IPS DF 6.9 (cell line): ENCODE measurements at regions not wholly inside any gene's neighbourhood (a gene's known extent, or its start where the extent isn't known, plus 50 kb on each side); places are given as distances from the start of the nearest gene placed in this dataset.
"Not testable (repeated sequence)": the region's sequence is repeated elsewhere in the genome, so short reads cannot be mapped to it uniquely, and the experiment has no call there.

Source experiments
- DNase-seq: peaks from one replicate; pipeline ENCODE4 v3.0.0-alpha.2; 2013; ENCODE audit warnings: low read depth, low spot score
- H3K27ac ChIP-seq: one replicate; pipeline ENCODE4 v1.5.1; 2013; ENCODE audit warnings: low read length, control low read depth
- H3K27me3 ChIP-seq: 2 replicates; pipeline ENCODE4 v1.6.1; 2013; ENCODE audit warnings: mild to moderate bottlenecking, low read length; ENCODE audit not compliant: control insufficient read depth, insufficient read depth
- H3K36me3 ChIP-seq: 2 replicates; pipeline ENCODE4 v1.6.1; 2013; ENCODE audit warnings: low read length; ENCODE audit not compliant: control insufficient read depth, insufficient read depth
- H3K4me1 ChIP-seq: 2 replicates; pipeline ENCODE4 v1.6.1; 2013; ENCODE audit warnings: low read length; ENCODE audit not compliant: control insufficient read depth, insufficient read depth
- H3K4me3 ChIP-seq: 2 replicates; pipeline ENCODE4 v1.5.1; 2013; ENCODE audit warnings: mild to moderate bottlenecking, low read length
- H3K9me3 ChIP-seq: 2 replicates; pipeline ENCODE4 v1.6.1; 2013; ENCODE audit warnings: low read length, inconsistent platforms; ENCODE audit not compliant: control insufficient read depth, insufficient read depth
- WGBS: extraction: QIAGEN DNeasy Blood & Tissue Kit; methylation state at CpG from one replicate; pipeline ENCODE4 v1.1.7; 2013; ENCODE audit warnings: mixed read lengths, missing lambda C conversion rate; ENCODE audit not compliant: insufficient read length, insufficient coverage; 5-methylcytosine and 5-hydroxymethylcytosine counted together

GRCh38 chr18:66300141-66300540, 303.7 kb downstream of the CDH19 start:
- Histone ChIP-seq H3K4me3 (no peak overlapping the region), H3K36me3 (no peaks in the 10 kb centered on the region), H3K27ac (no peak overlapping the region), H3K27me3 (no peaks in the 10 kb centered on the region), H3K4me1 (no peaks in the 10 kb centered on the region), H3K9me3 (no peaks in the 10 kb centered on the region)
- no CpG with 5 or more reads among the region's 5 CpGs for WGBS
- no peak for DNase-seq

GRCh38 chr18:66280470-66280869, 323.4 kb downstream of the CDH19 start:
- Histone ChIP-seq H3K9me3 (no peaks in the 10 kb centered on the region), H3K4me3 (no peak overlapping the region), H3K27ac (no peak overlapping the region), H3K4me1 (no peaks in the 10 kb centered on the region), H3K36me3 (no peaks in the 10 kb centered on the region), H3K27me3 (no peaks in the 10 kb centered on the region)
- no peak for DNase-seq
- WGBS, result no CpG with 5 or more reads among the region's 2 CpGs

GRCh38 chr18:66271962-66272361, 331.9 kb downstream of the CDH19 start:
- WGBS, result no CpG with 5 or more reads among the region's 4 CpGs
- Histone ChIP-seq H3K4me3 (no peak overlapping the region), H3K27me3 (no peaks in the 10 kb centered on the region), H3K4me1 (peaks cover 1% of the 10 kb centered on the region; the same call in 1 of the 2 replicates), H3K9me3 (no peaks in the 10 kb centered on the region), H3K27ac (no peak overlapping the region), H3K36me3 (no peaks in the 10 kb centered on the region)
- DNase-seq, result peak; percentile 82

- no peaks in the 10 kb centered on the region for H3K36me3 ChIP-seq
- H3K27ac ChIP-seq, result no peak overlapping the region
- H3K27me3 ChIP-seq, result no peaks in the 10 kb centered on the region
- WGBS, result no CpG with 5 or more reads among the region's 2 CpGs
- H3K4me1 ChIP-seq, result no peaks in the 10 kb centered on the region
- DNase-seq, result no peak
- H3K4me3 ChIP-seq, result no peak overlapping the region
- H3K9me3 ChIP-seq, result no peaks in the 10 kb centered on the region
Measured at GRCh38 chr18:66264130-66264529, 339.8 kb downstream of the CDH19 start.

- Histone ChIP-seq H3K4me1 (no peaks in the 10 kb centered on the region; the same call in 1 of the 2 replicates), H3K4me3 (no peak overlapping the region), H3K27ac (no peak overlapping the region), H3K9me3 (no peaks in the 10 kb centered on the region), H3K27me3 (no peaks in the 10 kb centered on the region), H3K36me3 (no peaks in the 10 kb centered on the region)
- no CpG with 5 or more reads among the region's 5 CpGs for WGBS
- DNase-seq, result no peak
Measured at GRCh38 chr18:66254121-66254520, 349.8 kb downstream of the CDH19 start.

GRCh38 chr18:66252703-66253102, 351.2 kb downstream of the CDH19 start:
- no CpG with 5 or more reads among the region's 1 CpG for WGBS
- Histone ChIP-seq H3K4me3 (no peak overlapping the region), H3K27me3 (no peaks in the 10 kb centered on the region), H3K27ac (no peak overlapping the region), H3K4me1 (no peaks in the 10 kb centered on the region; the same call in 1 of the 2 replicates), H3K36me3 (no peaks in the 10 kb centered on the region), H3K9me3 (no peaks in the 10 kb centered on the region)
- no peak for DNase-seq

GRCh38 chr18:66235206-66235605, 368.7 kb downstream of the CDH19 start:
- Histone ChIP-seq H3K36me3 (no peaks in the 10 kb centered on the region), H3K4me3 (no peak overlapping the region), H3K27me3 (no peaks in the 10 kb centered on the region), H3K4me1 (no peaks in the 10 kb centered on the region), H3K9me3 (no peaks in the 10 kb centered on the region), H3K27ac (no peak overlapping the region)
- DNase-seq, result no peak
- no CpG with 5 or more reads among the region's 2 CpGs for WGBS

GRCh38 chr18:66226782-66227181, 377.1 kb downstream of the CDH19 start:
- Histone ChIP-seq H3K4me3 (no peak overlapping the region), H3K36me3 (no peaks in the 10 kb centered on the region), H3K9me3 (no peaks in the 10 kb centered on the region), H3K27ac (no peak overlapping the region), H3K27me3 (no peaks in the 10 kb centered on the region), H3K4me1 (no peaks in the 10 kb centered on the region)
- DNase-seq, result no peak
- WGBS, result no CpG with 5 or more reads among the region's 2 CpGs

- no CpG with 5 or more reads among the region's 12 CpGs for WGBS
- H3K4me3 ChIP-seq, DNase-seq: not testable (repeated sequence)
Measured at GRCh38 chr18:66223317-66223716, 380.6 kb downstream of the CDH19 start.

GRCh38 chr18:66222174-66222573, 381.7 kb downstream of the CDH19 start:
- no peaks in the 10 kb centered on the region for H3K27me3 ChIP-seq
- H3K36me3 ChIP-seq, result no peaks in the 10 kb centered on the region
- H3K27ac ChIP-seq, result no peak overlapping the region
- no CpG with 5 or more reads among the region's 1 CpG for WGBS
- no peaks in the 10 kb centered on the region for H3K9me3 ChIP-seq
- no peak for DNase-seq
- H3K4me3 ChIP-seq, result no peak overlapping the region
- no peaks in the 10 kb centered on the region for H3K4me1 ChIP-seq

More at GRCh38 chr18:66223317-66223716, 380.6 kb downstream of the CDH19 start:
- H3K9me3 ChIP-seq, H3K27me3 ChIP-seq, H3K36me3 ChIP-seq, H3K27ac ChIP-seq, H3K4me1 ChIP-seq: not testable (repeated sequence)

- no peaks in the 10 kb centered on the region for H3K36me3 ChIP-seq
- H3K27me3 ChIP-seq, result no peaks in the 10 kb centered on the region
- no CpG with 5 or more reads among the region's 2 CpGs for WGBS
- no peaks in the 10 kb centered on the region for H3K4me1 ChIP-seq
- no peak overlapping the region for H3K27ac ChIP-seq
- no peaks in the 10 kb centered on the region for H3K9me3 ChIP-seq
- no peak for DNase-seq
- no peak overlapping the region for H3K4me3 ChIP-seq
Measured at GRCh38 chr18:66219817-66220216, 384.1 kb downstream of the CDH19 start.
